ENCODE measurements at regions not wholly inside any gene's neighbourhood (a gene's known extent, or its start where the extent isn't known, plus 50 kb on each side); places are given as distances from the start of the nearest gene placed in this dataset.

DNA sequence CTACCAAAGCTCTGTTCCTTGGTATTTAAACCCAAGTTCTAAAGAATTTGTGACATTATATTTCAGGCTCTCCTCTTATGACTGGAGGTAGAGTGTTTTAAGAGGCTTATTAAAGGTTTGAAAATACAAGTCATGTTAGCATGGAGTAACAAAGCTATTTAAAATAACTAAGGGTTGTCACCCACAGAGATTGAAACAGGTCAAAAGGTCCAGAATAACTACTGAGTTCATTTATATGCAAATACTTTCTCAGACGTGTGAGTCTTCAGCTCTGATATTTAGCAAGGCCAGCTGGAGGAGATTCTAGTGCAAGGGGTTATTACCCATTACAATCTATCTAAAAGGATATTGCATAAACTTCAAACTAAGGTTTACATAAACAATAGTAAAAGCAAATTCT is 1538.8 kb upstream of the CDH8 start:
- no peaks in the 10 kb centered on the region for H3K4me1 ChIP-seq
- intact Hi-C loops (cut with DNase I), result no loop called here
- H3K27ac ChIP-seq, result no peak overlapping the region
- WGBS, 2 donors, result 13 to 40% methylated on average over 1 of the region's 1 CpG
- H3K36me3 ChIP-seq, result no peaks in the 10 kb centered on the region
- no peaks in the 10 kb centered on the region for H3K9me3 ChIP-seq
- no peaks in the 10 kb centered on the region for H3K27me3 ChIP-seq
- TF ChIP-seq EP300 (IDR thresholded peaks at IDR 0.05) (no peak), POLR2A (IDR thresholded peaks at IDR 0.05) (no peak), POLR2AphosphoS5 (IDR thresholded peaks at IDR 0.05) (no peak)
- TF ChIP-seq, protein P1, sequence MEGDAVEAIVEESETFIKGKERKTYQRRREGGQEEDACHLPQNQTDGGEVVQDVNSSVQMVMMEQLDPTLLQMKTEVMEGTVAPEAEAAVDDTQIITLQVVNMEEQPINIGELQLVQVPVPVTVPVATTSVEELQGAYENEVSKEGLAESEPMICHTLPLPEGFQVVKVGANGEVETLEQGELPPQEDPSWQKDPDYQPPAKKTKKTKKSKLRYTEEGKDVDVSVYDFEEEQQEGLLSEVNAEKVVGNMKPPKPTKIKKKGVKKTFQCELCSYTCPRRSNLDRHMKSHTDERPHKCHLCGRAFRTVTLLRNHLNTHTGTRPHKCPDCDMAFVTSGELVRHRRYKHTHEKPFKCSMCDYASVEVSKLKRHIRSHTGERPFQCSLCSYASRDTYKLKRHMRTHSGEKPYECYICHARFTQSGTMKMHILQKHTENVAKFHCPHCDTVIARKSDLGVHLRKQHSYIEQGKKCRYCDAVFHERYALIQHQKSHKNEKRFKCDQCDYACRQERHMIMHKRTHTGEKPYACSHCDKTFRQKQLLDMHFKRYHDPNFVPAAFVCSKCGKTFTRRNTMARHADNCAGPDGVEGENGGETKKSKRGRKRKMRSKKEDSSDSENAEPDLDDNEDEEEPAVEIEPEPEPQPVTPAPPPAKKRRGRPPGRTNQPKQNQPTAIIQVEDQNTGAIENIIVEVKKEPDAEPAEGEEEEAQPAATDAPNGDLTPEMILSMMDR (IDR thresholded peaks at IDR 0.05), result no peak
- DNase-seq, result no peak
- H3K4me3 ChIP-seq, result no peak overlapping the region

DNA sequence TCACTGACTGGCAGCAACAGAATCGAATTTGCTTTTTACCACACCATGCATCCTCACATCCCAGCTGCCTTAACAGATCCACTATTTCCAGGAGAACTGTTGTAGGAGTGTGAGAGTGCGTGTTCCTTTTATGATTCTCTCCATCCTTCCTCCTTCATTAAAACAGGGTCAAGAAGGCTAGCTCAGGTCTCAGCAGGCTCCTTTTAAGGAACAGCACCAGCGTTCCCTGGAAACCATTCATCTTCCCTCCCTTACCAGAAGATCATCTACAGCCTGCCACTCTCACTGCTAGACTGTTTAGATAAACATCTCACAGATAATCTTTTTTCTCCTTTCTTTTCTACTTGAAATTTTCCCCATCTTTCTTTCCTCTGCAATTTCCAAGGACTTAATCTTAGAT is 1531.9 kb upstream of the CDH8 start:
- no peaks in the 10 kb centered on the region for H3K9me3 ChIP-seq
- no peaks in the 10 kb centered on the region for H3K36me3 ChIP-seq
- H3K4me3 ChIP-seq, result no peak overlapping the region
- H3K4me1 ChIP-seq, result no peaks in the 10 kb centered on the region
- H3K27ac ChIP-seq, result no peak overlapping the region
- H3K27me3 ChIP-seq, result no peaks in the 10 kb centered on the region
- WGBS, 2 donors, result 45 to 48% methylated on average over 3 of the region's 3 CpGs
- DNase-seq, result no peak
- TF ChIP-seq POLR2A (IDR thresholded peaks at IDR 0.05) (no peak), EP300 (IDR thresholded peaks at IDR 0.05) (no peak), POLR2AphosphoS5 (IDR thresholded peaks at IDR 0.05) (no peak)
- TF ChIP-seq, protein P1 (IDR thresholded peaks at IDR 0.05), result no peak
- intact Hi-C loops (cut with DNase I), result no loop called here

DNA sequence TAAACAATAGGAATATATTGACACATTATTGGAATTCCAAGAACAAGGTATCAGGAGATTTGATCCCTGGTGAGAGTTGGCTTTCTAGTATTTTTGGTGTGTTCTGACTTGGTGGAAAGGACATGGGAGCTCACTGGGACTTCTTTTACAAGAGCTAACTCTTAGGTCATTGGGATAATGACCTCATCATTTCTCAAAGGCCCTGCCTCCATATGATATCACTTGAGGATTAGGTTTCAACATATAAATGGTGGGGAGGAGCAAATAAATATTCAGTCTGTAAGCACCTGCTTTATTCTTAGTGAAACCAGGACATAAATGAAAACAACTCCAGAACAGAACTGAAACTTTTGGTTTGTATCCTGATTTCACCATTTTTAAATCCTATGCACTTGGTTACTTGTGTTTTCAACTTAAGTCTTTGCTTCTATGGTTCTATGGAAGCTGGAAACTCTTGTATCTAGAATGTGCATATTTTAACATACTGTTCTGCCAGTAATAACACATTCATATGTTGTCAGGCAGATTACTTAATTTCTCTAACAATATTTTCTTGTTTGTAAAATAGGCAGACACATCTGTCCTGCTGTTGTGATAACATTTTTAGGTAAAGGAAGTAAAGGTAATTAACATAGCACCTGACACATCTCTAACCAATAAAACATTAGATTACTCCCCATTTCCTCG is 1527.7 kb upstream of the CDH8 start:
- intact Hi-C loops (cut with DNase I), result no loop called here
- no peak for TF ChIP-seq POLR2A (IDR thresholded peaks at IDR 0.05)
- TF ChIP-seq, protein P1 (IDR thresholded peaks at IDR 0.05), result no peak
- TF ChIP-seq EP300 (IDR thresholded peaks at IDR 0.05), result no peak
- no peak for TF ChIP-seq POLR2AphosphoS5 (IDR thresholded peaks at IDR 0.05)

DNA sequence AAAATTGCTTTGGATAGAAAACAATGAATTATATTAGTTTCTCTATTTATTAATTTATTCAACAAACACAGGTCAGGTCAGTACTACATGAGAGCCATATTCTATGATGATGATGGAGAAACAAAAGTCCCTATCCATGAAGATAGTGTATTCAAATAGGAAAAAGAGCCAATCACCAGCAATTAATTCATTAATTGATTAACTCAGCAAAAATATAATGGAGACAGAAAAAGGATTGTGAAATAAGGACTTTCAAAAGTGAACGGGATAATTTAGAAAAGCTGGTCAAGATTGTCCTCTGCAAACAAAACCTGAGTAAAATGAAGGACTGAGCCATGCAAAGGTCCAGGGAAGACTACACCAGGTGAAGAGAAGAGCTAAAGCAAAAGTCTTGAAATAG is 1517.7 kb upstream of the CDH8 start:
- DNase-seq, result no peak
- intact Hi-C loops (cut with DNase I), result no loop called here
- Histone ChIP-seq H3K27me3 (no peaks in the 10 kb centered on the region), H3K36me3 (no peaks in the 10 kb centered on the region), H3K27ac (no peak overlapping the region), H3K9me3 (no peaks in the 10 kb centered on the region), H3K4me1 (no peaks in the 10 kb centered on the region), H3K4me3 (no peak overlapping the region)
- WGBS, 2 donors, result 88 to 93% methylated on average over 1 of the region's 1 CpG
- TF ChIP-seq EP300 (IDR thresholded peaks at IDR 0.05), result no peak
- TF ChIP-seq POLR2A (IDR thresholded peaks at IDR 0.05), result no peak
- TF ChIP-seq, protein P1 (IDR thresholded peaks at IDR 0.05), result no peak
- TF ChIP-seq POLR2AphosphoS5 (IDR thresholded peaks at IDR 0.05), result no peak

More for the DNA sequence above, 1527.7 kb upstream of the CDH8 start:
- WGBS, 2 donors, result 42% methylated on average over 1 of the region's 1 CpG
- DNase-seq, result no peak
- H3K36me3 ChIP-seq, result no peaks in the 10 kb centered on the region
- no peaks in the 10 kb centered on the region for H3K9me3 ChIP-seq
- no peaks in the 10 kb centered on the region for H3K27me3 ChIP-seq
- no peaks in the 10 kb centered on the region for H3K4me1 ChIP-seq
- no peak overlapping the region for H3K4me3 ChIP-seq
- no peak overlapping the region for H3K27ac ChIP-seq

DNA sequence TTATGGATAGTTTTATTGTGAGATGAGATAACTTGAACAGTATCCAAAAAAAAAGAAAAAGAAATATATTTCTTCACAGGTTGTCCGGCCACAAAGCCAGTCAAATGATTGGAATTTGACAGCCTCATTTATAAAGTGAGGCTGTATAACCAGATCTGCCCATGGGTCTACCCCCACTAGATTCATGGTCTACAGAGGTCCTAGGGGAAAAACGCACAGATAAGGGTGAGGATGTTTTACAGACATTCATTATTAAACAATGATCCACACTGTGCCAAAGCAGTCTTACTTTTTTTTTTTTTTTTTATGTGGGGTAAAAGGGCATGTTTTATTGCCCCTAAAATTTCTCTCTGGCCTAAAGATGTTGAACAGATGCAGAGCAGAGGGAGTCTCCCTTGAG is 1503.0 kb upstream of the CDH8 start:
- Histone ChIP-seq H3K36me3 (no peaks in the 10 kb centered on the region), H3K4me3 (no peak overlapping the region), H3K27ac (no peak overlapping the region), H3K9me3 (no peaks in the 10 kb centered on the region), H3K4me1 (no peaks in the 10 kb centered on the region), H3K27me3 (no peaks in the 10 kb centered on the region)
- WGBS, 2 donors, result 62 to 70% methylated on average over 2 of the region's 2 CpGs
- intact Hi-C loops (cut with DNase I), result no loop called here
- DNase-seq, result no peak
- no peak for TF ChIP-seq EP300 (IDR thresholded peaks at IDR 0.05)
- TF ChIP-seq POLR2AphosphoS5 (IDR thresholded peaks at IDR 0.05), result no peak
- no peak for TF ChIP-seq POLR2A (IDR thresholded peaks at IDR 0.05)
- TF ChIP-seq, protein P1 (IDR thresholded peaks at IDR 0.05), result no peak
